Calu3 (cell line): ENCODE measurements at regions not wholly inside any gene's neighbourhood (a gene's known extent, or its start where the extent isn't known, plus 50 kb on each side); places are given as distances from the start of the nearest gene placed in this dataset.

Source experiments
- BruUV-seq: library from RNA; stranded (reverse); fragments of 400-500 nt; replicated peaks from 2 replicates; lab custom pipeline; 2021; lab: Mats Ljungman, UMichigan
- CTCF ChIA-PET: fragments of 300-600 bp; sonication (Branson Sonifier 250); formaldehyde crosslinking; loops from one replicate; lab custom pipeline; 2022; ENCODE audit warnings: antibody characterized with exemption; lab: Charles Lee
- DNase-seq: peaks from one replicate; pipeline ENCODE4 v3.0.0; 2022
- H3K27ac Mint-ChIP-seq: one replicate; pipeline ENCODE4 v1.8.0; 2022; ENCODE audit warnings: mixed read lengths; ENCODE audit not compliant: unreplicated experiment
- H3K27me3 Mint-ChIP-seq: one replicate; pipeline ENCODE4 v1.8.0; 2022; ENCODE audit warnings: mixed read lengths; ENCODE audit not compliant: unreplicated experiment
- H3K36me3 Mint-ChIP-seq: one replicate; pipeline ENCODE4 v1.8.0; 2022; ENCODE audit warnings: mild to moderate bottlenecking, moderate library complexity, mixed read lengths; ENCODE audit not compliant: insufficient read depth, unreplicated experiment
- H3K4me1 Mint-ChIP-seq: one replicate; pipeline ENCODE4 v1.8.0; 2022; ENCODE audit warnings: mild to moderate bottlenecking, low read depth, mixed read lengths; ENCODE audit not compliant: unreplicated experiment
- H3K4me3 Mint-ChIP-seq: one replicate; pipeline ENCODE4 v1.8.0; 2022; ENCODE audit warnings: mild to moderate bottlenecking, low read depth, moderate library complexity, mixed read lengths; ENCODE audit not compliant: unreplicated experiment
- H3K9me3 Mint-ChIP-seq: one replicate; pipeline ENCODE4 v1.8.0; 2022; ENCODE audit warnings: low read depth, mixed read lengths; ENCODE audit not compliant: unreplicated experiment
- intact Hi-C: fragments of 100-400 bp; cut with micrococcal nuclease; formaldehyde crosslinking; loops from one replicate; pipeline ENCODE4 v1.10.0; 2022; ENCODE audit not compliant: unreplicated experiment
- TF ChIP-seq, protein P1 (sequence below): fragments of 200-600 bp; IDR thresholded peaks from one replicate; pipeline ENCODE4 v1.8.0; 2022; ENCODE audit warnings: antibody characterized with exemption; ENCODE audit not compliant: unreplicated experiment

GRCh38 chr14:89675590-89675989, 258.6 kb upstream of the FOXN3 start:
- peaks cover 12% of the 10 kb centered on the region for H3K4me1 Mint-ChIP-seq
- H3K27me3 Mint-ChIP-seq = no peaks in the 10 kb centered on the region
- no peaks in the 10 kb centered on the region for H3K9me3 Mint-ChIP-seq
- TF ChIP-seq, protein P1, sequence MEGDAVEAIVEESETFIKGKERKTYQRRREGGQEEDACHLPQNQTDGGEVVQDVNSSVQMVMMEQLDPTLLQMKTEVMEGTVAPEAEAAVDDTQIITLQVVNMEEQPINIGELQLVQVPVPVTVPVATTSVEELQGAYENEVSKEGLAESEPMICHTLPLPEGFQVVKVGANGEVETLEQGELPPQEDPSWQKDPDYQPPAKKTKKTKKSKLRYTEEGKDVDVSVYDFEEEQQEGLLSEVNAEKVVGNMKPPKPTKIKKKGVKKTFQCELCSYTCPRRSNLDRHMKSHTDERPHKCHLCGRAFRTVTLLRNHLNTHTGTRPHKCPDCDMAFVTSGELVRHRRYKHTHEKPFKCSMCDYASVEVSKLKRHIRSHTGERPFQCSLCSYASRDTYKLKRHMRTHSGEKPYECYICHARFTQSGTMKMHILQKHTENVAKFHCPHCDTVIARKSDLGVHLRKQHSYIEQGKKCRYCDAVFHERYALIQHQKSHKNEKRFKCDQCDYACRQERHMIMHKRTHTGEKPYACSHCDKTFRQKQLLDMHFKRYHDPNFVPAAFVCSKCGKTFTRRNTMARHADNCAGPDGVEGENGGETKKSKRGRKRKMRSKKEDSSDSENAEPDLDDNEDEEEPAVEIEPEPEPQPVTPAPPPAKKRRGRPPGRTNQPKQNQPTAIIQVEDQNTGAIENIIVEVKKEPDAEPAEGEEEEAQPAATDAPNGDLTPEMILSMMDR = no peak
- intact Hi-C loops = no loop called here
- H3K36me3 Mint-ChIP-seq = no peaks in the 10 kb centered on the region
- DNase-seq = no peak
- no peak overlapping the region for H3K4me3 Mint-ChIP-seq
- H3K27ac Mint-ChIP-seq = no peak overlapping the region
- no TSS peak for BruUV-seq
- CTCF ChIA-PET = no interaction called here

- no peaks in the 10 kb centered on the region for H3K36me3 Mint-ChIP-seq
- CTCF ChIA-PET = interaction anchor here (0.6 kb wide), 1 partner anchor 292 kb away, joined by 3 read pairs; no protein-coding TSS in a partner anchor
- no peaks in the 10 kb centered on the region for H3K9me3 Mint-ChIP-seq
- DNase-seq = no peak
- peaks cover 12% of the 10 kb centered on the region for H3K4me1 Mint-ChIP-seq
- H3K4me3 Mint-ChIP-seq = no peak overlapping the region
- no TSS peak for BruUV-seq
- H3K27me3 Mint-ChIP-seq = no peaks in the 10 kb centered on the region
- no peak overlapping the region for H3K27ac Mint-ChIP-seq
- TF ChIP-seq, protein P1 = no peak
- intact Hi-C loops = no loop called here
Observed at GRCh38 chr14:89674936-89675335, 257.9 kb upstream of the FOXN3 start.

DNA sequence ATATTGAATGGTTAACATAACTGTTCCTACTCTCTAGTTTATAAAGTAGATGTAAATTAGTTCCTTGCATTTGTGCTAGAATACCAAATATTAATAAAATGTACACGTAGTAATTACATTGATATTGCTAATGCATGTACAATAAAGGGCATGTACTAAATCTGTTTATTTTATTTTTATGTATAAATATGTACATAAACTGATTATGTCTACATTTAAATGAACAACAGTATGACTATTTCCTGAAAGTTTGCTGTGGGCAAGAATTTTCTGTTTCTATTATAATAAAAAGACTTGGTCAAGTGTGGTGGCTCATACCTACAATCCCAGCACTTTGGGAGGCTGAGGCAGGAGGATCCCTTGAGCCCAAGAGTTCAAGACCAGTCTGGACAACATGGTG, 257.2 kb upstream of the FOXN3 start:
- no peaks in the 10 kb centered on the region for H3K27me3 Mint-ChIP-seq
- CTCF ChIA-PET = interaction anchor here (0.6 kb wide), 1 partner anchor 291 kb away, joined by 3 read pairs; no protein-coding TSS in a partner anchor
- no peak overlapping the region for H3K27ac Mint-ChIP-seq
- H3K36me3 Mint-ChIP-seq = no peaks in the 10 kb centered on the region
- intact Hi-C loops = no loop called here
- H3K9me3 Mint-ChIP-seq = no peaks in the 10 kb centered on the region
- DNase-seq = no peak
- no TSS peak for BruUV-seq
- H3K4me1 Mint-ChIP-seq = peaks cover 12% of the 10 kb centered on the region
- TF ChIP-seq, protein P1 = no peak
- H3K4me3 Mint-ChIP-seq = no peak overlapping the region

- TF ChIP-seq, protein P1 = no peak
- H3K9me3 Mint-ChIP-seq = no peaks in the 10 kb centered on the region
- H3K4me1 Mint-ChIP-seq = peaks cover 12% of the 10 kb centered on the region
- H3K36me3 Mint-ChIP-seq = no peaks in the 10 kb centered on the region
- BruUV-seq = no TSS peak
- no peak for DNase-seq
- H3K4me3 Mint-ChIP-seq = no peak overlapping the region
- H3K27me3 Mint-ChIP-seq = peaks cover 2% of the 10 kb centered on the region
- CTCF ChIA-PET = interaction anchor here (0.6 kb wide), 2 partner anchors 194 to 453 kb away, joined by 3 to 5 read pairs; no protein-coding TSS in a partner anchor
- H3K27ac Mint-ChIP-seq = no peak overlapping the region
- intact Hi-C loops = no loop called here
Observed at GRCh38 chr14:89673512-89674225, 256.6 kb upstream of the FOXN3 start.
